Upper lobe of left lung (tissue), 4 donors: ENCODE measurements at regions not wholly inside any gene's neighbourhood (a gene's known extent, or its start where the extent isn't known, plus 50 kb on each side); places are given as distances from the start of the nearest gene placed in this dataset.
"Not testable (repeated sequence)": the region's sequence is repeated elsewhere in the genome, so short reads cannot be mapped to it uniquely, and the experiment has no call there.

Experiments
- POLR2A ChIP-seq, 4 donors: fragments of 450-650 bp; IDR thresholded peaks; one replicate each; pipeline ENCODE4 v1.5.1; 2016 to 2017; ENCODE audit warnings: antibody characterized with exemption in 4 of 4, mild to moderate bottlenecking in 2 of 4
- POLR2AphosphoS5 ChIP-seq, 2 donors: sonication (generic); formaldehyde crosslinking; IDR thresholded peaks; one replicate each; pipeline ENCODE4 v1.5.1; 2017; ENCODE audit warnings: antibody characterized with exemption in 2 of 2
- TF ChIP-seq, protein P1 (sequence below), 6 experiments: fragments of 450-650 bp in 4 of 6; fragments of 200-600 bp in 2 of 6; sonication (generic) in 2 of 6; IDR thresholded peaks; one replicate each; pipeline ENCODE4 v1.5.1; 2016 to 2019; ENCODE audit warnings: antibody characterized with exemption in 6 of 6

DNA sequence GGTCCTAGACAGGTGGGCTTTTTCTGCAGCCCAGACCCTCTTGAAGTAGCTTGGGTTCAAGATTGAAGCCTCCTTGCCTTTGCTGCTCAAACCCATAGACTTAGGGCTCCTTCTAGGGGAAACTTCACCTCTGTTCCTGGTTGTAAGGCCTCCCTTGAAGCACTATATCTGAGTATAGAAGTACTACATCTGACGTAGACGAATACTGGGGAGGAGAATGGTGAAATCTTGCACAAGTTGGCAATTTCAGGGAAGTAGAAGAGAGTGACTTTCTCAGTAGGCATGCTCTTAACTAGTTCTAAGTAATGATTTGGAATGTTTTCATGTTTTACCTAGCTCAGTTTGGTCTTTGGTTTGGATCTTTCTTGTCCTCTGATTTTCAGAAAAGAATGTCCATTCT lies 71.7 kb upstream of the ZNG1B start:
- TF ChIP-seq, protein P1, sequence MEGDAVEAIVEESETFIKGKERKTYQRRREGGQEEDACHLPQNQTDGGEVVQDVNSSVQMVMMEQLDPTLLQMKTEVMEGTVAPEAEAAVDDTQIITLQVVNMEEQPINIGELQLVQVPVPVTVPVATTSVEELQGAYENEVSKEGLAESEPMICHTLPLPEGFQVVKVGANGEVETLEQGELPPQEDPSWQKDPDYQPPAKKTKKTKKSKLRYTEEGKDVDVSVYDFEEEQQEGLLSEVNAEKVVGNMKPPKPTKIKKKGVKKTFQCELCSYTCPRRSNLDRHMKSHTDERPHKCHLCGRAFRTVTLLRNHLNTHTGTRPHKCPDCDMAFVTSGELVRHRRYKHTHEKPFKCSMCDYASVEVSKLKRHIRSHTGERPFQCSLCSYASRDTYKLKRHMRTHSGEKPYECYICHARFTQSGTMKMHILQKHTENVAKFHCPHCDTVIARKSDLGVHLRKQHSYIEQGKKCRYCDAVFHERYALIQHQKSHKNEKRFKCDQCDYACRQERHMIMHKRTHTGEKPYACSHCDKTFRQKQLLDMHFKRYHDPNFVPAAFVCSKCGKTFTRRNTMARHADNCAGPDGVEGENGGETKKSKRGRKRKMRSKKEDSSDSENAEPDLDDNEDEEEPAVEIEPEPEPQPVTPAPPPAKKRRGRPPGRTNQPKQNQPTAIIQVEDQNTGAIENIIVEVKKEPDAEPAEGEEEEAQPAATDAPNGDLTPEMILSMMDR (IDR thresholded peaks at IDR 0.05), result not testable (repeated sequence)
- TF ChIP-seq POLR2AphosphoS5, POLR2A (IDR thresholded peaks at IDR 0.05): not testable (repeated sequence)
